NCI-H748 (cell line): ENCODE measurements at regions not wholly inside any gene's neighbourhood (a gene's known extent, or its start where the extent isn't known, plus 50 kb on each side); places are given as distances from the start of the nearest gene placed in this dataset.
"Not testable (repeated sequence)": the region's sequence is repeated elsewhere in the genome, so short reads cannot be mapped to it uniquely, and the experiment has no call there.

Experiments used
- DNase-seq: peaks from one replicate; lab custom pipeline; 2025; ENCODE audit not compliant: unreplicated experiment; lab: John Stamatoyannopoulos, UW

- no peak for DNase-seq
Measured at GRCh38 chr20:30484009-30484748, 773.3 kb upstream of the DEFB115 start.

DNA sequence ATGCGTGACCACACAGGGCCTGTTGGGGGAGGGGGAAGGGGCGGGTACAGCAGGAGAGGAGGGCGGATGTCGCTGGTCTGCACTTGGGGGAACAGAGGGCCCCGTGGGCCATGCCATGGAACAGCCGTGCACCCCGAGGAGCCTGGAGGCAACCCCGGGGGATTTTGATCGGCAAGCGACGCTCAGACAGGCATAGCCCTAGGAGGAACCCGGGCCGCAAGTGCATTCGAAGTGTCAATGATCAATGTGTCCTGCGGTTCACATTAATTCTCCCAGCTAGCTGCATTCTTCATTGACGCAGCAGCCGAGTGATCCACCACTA lies 772.8 kb upstream of the DEFB115 start:
- DNase-seq: no peak

GRCh38 chr20:30485331-30486102 lies 771.9 kb upstream of the DEFB115 start:
- no peak for DNase-seq

GRCh38 chr20:30486103-30486478 lies 771.4 kb upstream of the DEFB115 start:
- no peak for DNase-seq

GRCh38 chr20:30487461-30487860 lies 770.0 kb upstream of the DEFB115 start:
- not testable (repeated sequence) for DNase-seq

GRCh38 chr20:30487947-30488926 lies 769.2 kb upstream of the DEFB115 start:
- no peak for DNase-seq

DNA sequence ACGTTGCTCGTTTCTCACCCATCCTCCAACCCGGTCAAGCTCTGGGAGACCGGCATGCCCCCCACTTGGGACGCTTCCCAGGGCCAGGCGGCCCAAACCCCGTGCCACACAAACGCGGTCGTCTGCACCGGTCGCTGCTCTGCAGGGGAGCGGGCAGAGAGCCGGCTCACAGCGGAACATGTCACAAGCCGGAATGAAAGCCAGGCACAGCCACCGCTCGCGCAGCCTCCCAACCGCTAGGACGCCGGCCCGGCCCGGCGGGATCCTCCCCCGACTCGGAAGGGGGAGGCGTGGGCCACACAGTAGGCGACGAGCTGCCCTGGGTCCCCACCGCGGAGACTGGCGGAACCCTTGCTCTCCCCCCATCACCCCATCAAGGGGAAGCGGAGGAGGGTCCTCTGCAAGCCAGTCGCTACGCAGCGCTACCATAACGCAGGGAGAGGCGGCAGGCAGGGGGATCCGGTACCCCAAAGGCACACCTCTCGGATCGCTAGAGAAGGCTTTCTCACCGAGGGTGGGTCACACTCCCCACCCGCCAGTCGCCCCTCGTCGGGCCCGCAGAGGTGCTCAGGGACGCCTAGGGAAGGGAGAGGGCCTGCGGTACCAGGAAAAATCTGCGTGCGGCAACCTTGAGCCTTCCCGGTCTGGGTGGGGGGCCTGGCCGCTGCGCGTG lies 768.4 kb upstream of the DEFB115 start:
- DNase-seq: no peak

DNA sequence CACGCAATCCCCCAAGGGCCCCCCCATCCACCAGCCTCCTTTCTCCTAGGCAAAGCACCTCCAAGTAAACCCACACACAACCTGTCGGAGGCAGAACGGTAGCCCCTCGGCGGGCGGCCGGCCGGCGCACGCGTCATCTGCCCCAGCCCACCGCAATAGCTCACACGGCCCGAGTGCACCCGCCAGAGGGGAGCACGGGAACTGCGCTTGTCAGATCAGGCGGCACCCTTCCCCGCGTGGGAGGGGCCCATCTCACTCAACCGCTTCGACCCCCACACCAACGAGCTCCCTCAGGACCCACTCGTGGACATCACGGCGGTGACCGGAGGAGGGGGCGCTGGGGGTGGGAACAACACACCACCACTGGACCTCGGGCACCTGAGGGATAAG lies 767.9 kb upstream of the DEFB115 start:
- no peak for DNase-seq

- no peak for DNase-seq
Measured at GRCh38 chr20:30491016-30491415, 766.4 kb upstream of the DEFB115 start.

DNA sequence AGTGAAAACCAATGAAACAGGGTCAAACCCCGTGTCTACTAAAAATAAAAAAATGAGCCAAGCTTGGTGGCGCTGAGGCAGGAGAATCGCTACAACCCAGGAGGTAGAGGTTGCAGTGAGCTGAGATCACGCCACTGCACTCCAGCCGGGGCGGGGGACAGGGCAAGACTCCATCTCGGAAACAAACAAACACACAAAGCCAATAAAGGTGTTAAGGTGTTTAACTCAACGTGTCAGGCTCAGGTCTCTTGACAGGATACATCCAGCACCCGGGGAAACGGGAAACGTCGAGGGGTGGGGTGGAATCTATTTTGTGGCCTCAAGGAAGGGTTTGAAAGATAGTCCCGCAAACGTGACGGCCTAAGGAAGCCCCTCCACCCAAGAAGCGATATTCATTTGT lies 760.8 kb upstream of the DEFB115 start:
- DNase-seq: not testable (repeated sequence)

GRCh38 chr20:30497191-30497590 lies 760.3 kb upstream of the DEFB115 start:
- not testable (repeated sequence) for DNase-seq

DNA sequence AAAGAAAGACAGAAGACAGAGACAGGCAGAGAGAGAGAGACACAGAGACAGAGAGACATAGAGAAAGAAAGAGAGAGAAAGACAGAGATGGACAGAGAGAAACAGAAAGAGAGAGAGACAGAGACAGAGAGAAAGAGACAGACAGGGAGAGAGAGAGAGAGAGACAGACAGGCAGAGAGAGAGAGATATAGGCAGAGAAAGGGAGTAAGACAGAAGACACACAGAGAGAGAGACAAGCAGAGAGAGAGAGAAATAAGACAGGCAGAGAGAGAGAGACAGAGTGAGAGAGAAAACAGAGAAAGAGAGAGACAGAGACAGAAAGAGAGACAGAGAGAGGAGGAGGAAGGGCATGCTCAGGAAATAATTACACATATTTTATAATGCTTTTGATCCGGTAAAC lies 758.3 kb upstream of the DEFB115 start:
- no peak for DNase-seq

- DNase-seq: not testable (repeated sequence)
Measured at GRCh38 chr20:30499716-30500446, 757.6 kb upstream of the DEFB115 start.

DNA sequence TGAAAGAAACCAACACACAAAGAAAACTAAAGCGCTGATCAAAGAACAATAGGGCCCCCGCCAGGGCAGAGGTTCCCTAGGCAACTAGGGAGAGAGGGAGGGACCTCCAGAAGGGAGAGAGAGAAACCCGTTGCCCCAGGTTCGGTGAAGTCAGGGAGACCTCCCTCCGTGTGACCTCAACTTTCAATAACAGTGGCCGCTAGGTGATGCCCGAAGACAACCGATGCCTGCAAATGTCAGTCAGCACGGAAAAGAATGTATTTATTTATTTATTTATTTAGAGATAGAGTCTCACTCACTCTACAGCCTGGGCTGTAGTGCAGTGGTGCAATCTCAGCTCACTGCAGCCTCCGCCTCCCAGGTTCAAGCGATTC lies 757.0 kb upstream of the DEFB115 start:
- peak; percentile 77 for DNase-seq

DNA sequence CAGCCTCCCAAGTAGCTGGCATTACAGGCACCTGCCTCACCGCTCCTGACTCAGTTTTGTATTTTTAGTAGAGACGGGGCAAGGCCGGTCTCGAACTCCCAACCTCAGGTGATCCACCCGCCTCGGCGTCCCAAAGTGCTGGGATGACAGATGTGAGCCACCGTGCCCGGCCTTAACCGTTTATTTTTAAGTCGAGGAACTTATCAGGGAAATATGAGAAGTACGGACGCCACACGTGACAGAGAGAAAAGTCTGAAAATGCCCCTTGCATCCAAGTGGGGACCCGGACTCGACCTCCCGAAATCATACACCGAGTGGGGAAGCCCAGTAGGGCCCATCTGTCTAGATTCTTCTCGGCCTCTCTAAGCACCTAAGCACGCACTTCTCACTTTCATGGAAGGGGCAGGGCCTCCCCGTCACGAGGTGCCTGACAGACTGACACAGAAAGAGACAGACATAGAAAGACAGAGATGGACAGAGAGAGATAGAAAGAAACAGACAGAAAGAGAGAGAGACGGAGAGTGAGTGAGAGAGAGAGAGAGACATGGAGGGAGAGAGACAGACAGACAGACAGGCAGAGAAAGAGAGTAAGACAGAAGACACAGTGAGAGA lies 756.5 kb upstream of the DEFB115 start:
- no peak for DNase-seq

DNA sequence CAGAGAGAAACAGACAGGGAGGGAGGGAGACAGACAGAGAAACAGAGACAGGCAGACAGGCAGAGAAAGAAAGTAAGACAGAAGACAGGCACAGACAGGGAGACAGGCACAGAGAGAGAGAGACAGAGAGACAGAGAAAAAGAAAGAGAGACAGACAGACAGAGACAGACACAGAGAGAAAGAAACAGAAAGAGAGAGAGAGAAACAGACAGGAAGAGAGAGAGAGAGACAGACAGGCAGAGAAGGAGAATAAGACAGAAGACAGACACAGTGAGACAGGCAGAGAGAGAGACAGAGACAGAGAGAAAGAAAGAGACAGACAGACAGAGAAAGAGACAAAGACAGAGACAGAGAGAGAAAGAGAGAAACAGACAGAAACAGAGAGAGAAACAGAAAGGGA lies 754.8 kb upstream of the DEFB115 start:
- no peak for DNase-seq

DNA sequence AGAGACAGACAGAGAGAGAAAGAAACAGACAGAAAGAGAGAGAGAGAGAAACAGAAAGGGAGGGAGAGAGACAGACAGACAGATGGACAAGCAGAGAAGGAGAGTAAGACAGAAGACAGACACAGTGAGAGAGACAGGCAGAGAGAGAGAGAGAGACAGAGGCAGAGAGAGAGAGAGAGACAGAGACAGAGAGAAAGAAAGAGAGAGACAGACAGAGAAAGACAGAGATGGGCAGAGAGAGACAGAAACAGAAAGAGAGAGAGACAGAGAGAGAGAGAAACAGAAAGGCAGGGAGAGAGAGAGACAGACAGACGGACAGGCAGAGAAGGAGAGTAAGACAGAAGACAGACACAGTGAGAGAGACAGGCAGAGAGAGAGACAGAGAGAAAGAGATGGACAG lies 754.3 kb upstream of the DEFB115 start:
- DNase-seq: not testable (repeated sequence)

DNA sequence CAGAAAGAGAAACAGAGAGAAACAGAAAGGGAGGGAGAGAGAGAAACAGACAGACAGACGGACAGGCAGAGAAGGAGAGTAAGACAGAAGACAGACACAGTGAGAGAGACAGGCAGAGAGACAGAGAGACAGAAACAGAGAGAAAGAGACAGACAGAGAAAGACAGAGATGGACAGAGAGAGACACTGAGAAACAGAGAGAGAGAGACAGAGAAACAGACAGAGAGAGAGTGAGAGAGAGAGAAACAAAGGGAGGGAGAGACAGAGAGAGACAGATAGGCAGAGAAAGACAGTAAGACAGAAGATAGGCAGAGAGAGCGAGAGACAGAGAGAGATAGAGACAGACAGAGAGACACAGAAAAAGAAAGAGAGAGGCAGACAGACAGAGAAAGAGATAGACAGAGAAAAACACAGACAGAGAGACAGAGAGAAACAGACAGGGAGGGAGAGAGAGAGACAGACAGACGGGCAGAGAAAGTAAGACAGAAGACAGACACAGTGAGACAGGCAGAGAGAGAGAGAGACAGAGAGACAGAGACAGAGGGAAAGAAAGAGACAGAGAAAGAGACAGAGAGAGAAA lies 753.4 kb upstream of the DEFB115 start:
- DNase-seq: no peak

DNA sequence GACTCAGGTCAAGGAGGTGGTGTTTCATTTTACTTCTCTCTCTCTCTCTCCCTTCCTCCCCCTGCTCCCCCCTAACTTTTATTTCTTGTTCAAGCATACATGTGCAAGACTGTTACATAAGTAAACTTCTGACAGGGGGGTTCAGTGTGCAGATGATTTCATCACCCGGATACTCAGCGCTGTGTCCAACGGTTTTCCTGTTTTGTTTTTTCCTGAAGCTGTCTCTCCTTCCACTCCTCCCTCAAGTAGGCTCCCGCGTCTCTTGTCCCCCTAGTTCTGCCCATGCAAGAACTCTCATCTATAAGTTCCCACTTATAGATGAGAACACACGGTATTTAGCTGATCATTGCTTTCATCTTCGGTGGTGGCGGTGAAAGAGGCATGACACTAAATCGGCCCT lies 751.9 kb upstream of the DEFB115 start:
- DNase-seq: no peak

- DNase-seq: no peak
Measured at GRCh38 chr20:30506100-30506499, 751.4 kb upstream of the DEFB115 start.
